IMR-90 (cell line): ENCODE measurements at regions not wholly inside any gene's neighbourhood (a gene's known extent, or its start where the extent isn't known, plus 50 kb on each side); places are given as distances from the start of the nearest gene placed in this dataset.

Source experiments
- POLR2A ChIP-seq: IDR thresholded peaks from 2 replicates; pipeline ENCODE4 v1.6.1; 2012; ENCODE audit warnings: mild to moderate bottlenecking, low read depth, low read length
- RFX5 ChIP-seq: IDR thresholded peaks from 2 replicates; pipeline ENCODE4 v1.8.0; 2012; ENCODE audit warnings: low read depth, mild to moderate bottlenecking, low read length, moderate library complexity
- SMC3 ChIP-seq: fragments of 150-350 bp; IDR thresholded peaks from 2 replicates; pipeline ENCODE4 v1.6.1; 2016; ENCODE audit warnings: low read depth, mild to moderate bottlenecking, antibody characterized with exemption, low read length, moderate library complexity

GRCh38 chr10:125219776-125220175 lies 59.4 kb upstream of the CTBP2 start:
- TF ChIP-seq RFX5 = no peak
- no peak for TF ChIP-seq POLR2A
- TF ChIP-seq SMC3 = no peak
